Mesothelial cell of epicardium (in vitro differentiated cells): ENCODE measurements at regions not wholly inside any gene's neighbourhood (a gene's known extent, or its start where the extent isn't known, plus 50 kb on each side); places are given as distances from the start of the nearest gene placed in this dataset.
A peak's percentile ranks its signal among the peaks of the same experiment; 100 is the strongest.

Experiments used
- DNase-seq, 2 experiments: peaks; one replicate each; pipeline ENCODE4 v3.0.0; 2021; ENCODE audit warnings: low spot score in 2 of 2; ENCODE audit not compliant: unreplicated experiment in 2 of 2
- H3K27ac Mint-ChIP-seq: 2 replicates; pipeline ENCODE4 v1.8.0; 2021; ENCODE audit warnings: mixed read lengths
- H3K27me3 Mint-ChIP-seq: 2 replicates; pipeline ENCODE4 v1.8.0; 2021; ENCODE audit warnings: low read depth, mixed read lengths
- H3K36me3 Mint-ChIP-seq: 2 replicates; pipeline ENCODE4 v1.8.0; 2021; ENCODE audit warnings: mixed read lengths
- H3K4me1 Mint-ChIP-seq: 2 replicates; pipeline ENCODE4 v1.8.0; 2021; ENCODE audit warnings: mixed read lengths
- H3K4me3 Mint-ChIP-seq: 2 replicates; pipeline ENCODE4 v1.8.0; 2021; ENCODE audit warnings: mild to moderate bottlenecking, moderate library complexity, mixed read lengths
- H3K9me3 Mint-ChIP-seq: 2 replicates; pipeline ENCODE4 v1.8.0; 2021; ENCODE audit warnings: mixed read lengths
- TF ChIP-seq, protein P1 (sequence below): fragments of 200-600 bp; sonication (generic); IDR thresholded peaks from one replicate; pipeline ENCODE4 v1.5.0; 2021; ENCODE audit warnings: antibody characterized with exemption; ENCODE audit not compliant: unreplicated experiment

- Mint-ChIP-seq H3K4me1 (peaks cover 10% of the 10 kb centered on the region), H3K27me3 (no peaks in the 10 kb centered on the region), H3K4me3 (no peak overlapping the region), H3K9me3 (peaks cover 3% of the 10 kb centered on the region), H3K27ac (peak overlapping the region; percentile 75), H3K36me3 (no peaks in the 10 kb centered on the region)
- DNase-seq: no peak
- TF ChIP-seq, protein P1, sequence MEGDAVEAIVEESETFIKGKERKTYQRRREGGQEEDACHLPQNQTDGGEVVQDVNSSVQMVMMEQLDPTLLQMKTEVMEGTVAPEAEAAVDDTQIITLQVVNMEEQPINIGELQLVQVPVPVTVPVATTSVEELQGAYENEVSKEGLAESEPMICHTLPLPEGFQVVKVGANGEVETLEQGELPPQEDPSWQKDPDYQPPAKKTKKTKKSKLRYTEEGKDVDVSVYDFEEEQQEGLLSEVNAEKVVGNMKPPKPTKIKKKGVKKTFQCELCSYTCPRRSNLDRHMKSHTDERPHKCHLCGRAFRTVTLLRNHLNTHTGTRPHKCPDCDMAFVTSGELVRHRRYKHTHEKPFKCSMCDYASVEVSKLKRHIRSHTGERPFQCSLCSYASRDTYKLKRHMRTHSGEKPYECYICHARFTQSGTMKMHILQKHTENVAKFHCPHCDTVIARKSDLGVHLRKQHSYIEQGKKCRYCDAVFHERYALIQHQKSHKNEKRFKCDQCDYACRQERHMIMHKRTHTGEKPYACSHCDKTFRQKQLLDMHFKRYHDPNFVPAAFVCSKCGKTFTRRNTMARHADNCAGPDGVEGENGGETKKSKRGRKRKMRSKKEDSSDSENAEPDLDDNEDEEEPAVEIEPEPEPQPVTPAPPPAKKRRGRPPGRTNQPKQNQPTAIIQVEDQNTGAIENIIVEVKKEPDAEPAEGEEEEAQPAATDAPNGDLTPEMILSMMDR: no peak
These were observed 398.8 kb downstream of the HS3ST3B1 start for GRCh38 chr17:14699574-14700185.

DNA sequence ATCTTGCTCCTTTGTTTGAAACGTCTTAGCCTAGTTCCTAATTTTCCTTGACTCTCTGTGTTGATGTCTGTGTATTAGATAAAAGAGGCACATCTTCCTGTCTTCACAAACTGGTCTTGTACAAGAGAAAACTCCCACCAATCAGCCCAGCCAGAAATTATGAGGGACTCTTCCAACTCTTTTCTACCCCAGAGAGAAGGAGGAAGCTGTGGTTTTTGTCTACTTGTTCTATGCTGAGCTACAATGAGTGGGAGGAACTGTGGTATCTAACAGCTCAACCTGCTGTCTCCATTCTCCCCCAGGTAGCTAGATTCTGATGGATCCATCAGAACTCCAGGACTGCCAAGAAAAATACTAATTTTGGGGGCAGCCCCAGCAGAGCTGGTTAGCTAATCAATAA, 392.5 kb downstream of the HS3ST3B1 start:
- Mint-ChIP-seq H3K27ac (no peak overlapping the region), H3K4me1 (no peaks in the 10 kb centered on the region), H3K36me3 (peaks cover 1% of the 10 kb centered on the region), H3K4me3 (no peak overlapping the region), H3K9me3 (peaks cover 42% of the 10 kb centered on the region), H3K27me3 (no peaks in the 10 kb centered on the region)
- DNase-seq: no peak
- TF ChIP-seq, protein P1: no peak

DNA sequence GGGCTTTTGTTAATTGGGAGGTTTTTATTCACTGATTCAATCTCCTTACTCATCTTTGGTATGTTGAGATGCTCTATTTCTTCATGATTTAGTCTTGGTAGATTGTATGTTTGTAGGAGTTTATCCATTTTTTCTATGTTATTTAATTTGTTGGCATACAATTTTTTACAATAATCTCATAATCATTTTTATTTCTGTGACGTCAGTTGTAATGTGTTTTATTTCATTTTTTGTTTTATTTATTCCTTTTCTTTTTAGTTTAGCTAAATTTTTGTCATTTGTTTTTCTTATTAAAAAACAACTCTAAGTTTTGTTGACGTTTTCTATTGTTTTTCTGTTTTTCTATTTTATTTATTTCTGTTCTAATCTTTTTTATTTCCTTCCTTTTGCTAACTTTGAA, 389.8 kb downstream of the HS3ST3B1 start:
- DNase-seq: no peak
- H3K27me3 Mint-ChIP-seq: no peaks in the 10 kb centered on the region
- no peak overlapping the region for H3K27ac Mint-ChIP-seq
- TF ChIP-seq, protein P1: no peak
- H3K9me3 Mint-ChIP-seq: peaks cover 42% of the 10 kb centered on the region
- no peaks in the 10 kb centered on the region for H3K4me1 Mint-ChIP-seq
- H3K4me3 Mint-ChIP-seq: no peak overlapping the region
- H3K36me3 Mint-ChIP-seq: peaks cover 1% of the 10 kb centered on the region

DNA sequence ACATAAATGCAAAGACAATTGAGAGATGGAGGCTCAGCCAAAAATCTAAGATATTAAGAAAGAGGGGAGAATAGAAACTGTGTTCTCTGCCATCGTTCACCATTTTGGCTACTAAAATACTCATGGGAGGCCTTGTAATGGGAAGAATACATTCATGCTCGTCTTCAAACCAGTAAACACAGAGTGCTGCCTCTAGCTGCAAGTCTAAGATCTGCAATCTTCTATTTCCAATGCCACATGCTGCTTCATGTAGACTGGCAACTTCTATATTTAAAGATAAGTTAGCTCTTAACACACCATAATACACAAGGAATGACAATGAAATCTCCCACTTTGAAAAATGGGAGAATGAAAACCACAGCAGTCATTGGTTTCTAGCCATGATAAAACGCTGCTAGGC, 387.3 kb downstream of the HS3ST3B1 start:
- TF ChIP-seq, protein P1: no peak
- no peaks in the 10 kb centered on the region for H3K4me1 Mint-ChIP-seq
- peaks cover 3% of the 10 kb centered on the region for H3K27me3 Mint-ChIP-seq

GRCh38 chr17:14672830-14673229, 371.9 kb downstream of the HS3ST3B1 start:
- Mint-ChIP-seq H3K9me3 (peaks cover 9% of the 10 kb centered on the region), H3K4me1 (no peaks in the 10 kb centered on the region), H3K36me3 (no peaks in the 10 kb centered on the region), H3K27ac (no peak overlapping the region), H3K27me3 (peaks cover 21% of the 10 kb centered on the region), H3K4me3 (no peak overlapping the region)
- DNase-seq: no peak
- TF ChIP-seq, protein P1: no peak

More for the DNA sequence above, 387.3 kb downstream of the HS3ST3B1 start:
- Mint-ChIP-seq H3K4me3 (no peak overlapping the region), H3K27ac (no peak overlapping the region), H3K9me3 (peaks cover 39% of the 10 kb centered on the region), H3K36me3 (peaks cover 1% of the 10 kb centered on the region)
- DNase-seq: no peak

GRCh38 chr17:14670861-14671260, 370.0 kb downstream of the HS3ST3B1 start:
- DNase-seq: no peak
- Mint-ChIP-seq H3K4me3 (no peak overlapping the region), H3K36me3 (no peaks in the 10 kb centered on the region), H3K27ac (no peak overlapping the region), H3K4me1 (no peaks in the 10 kb centered on the region), H3K9me3 (no peaks in the 10 kb centered on the region), H3K27me3 (peaks cover 29% of the 10 kb centered on the region)
- TF ChIP-seq, protein P1: no peak
